SK-N-SH treated with all-trans-retinoic acid at 6 μM for 48 hours (cell line): ENCODE measurements at regions not wholly inside any gene's neighbourhood (a gene's known extent, or its start where the extent isn't known, plus 50 kb on each side); places are given as distances from the start of the nearest gene placed in this dataset.

ENCODE experiments used
- ATAC-seq: fragments of 200-7000 bp; cut with Tn5 transposase; 3 replicates; pipeline ENCODE4 v1.9.1; 2020; ENCODE audit warnings: mild to moderate bottlenecking, moderate library complexity
- BACH2 ChIP-seq: fragments of 250-450 bp; sonication (Bioruptor Pico); IDR thresholded peaks from 2 replicates; pipeline ENCODE4 v1.9.0; 2021; ENCODE audit warnings: mild to moderate bottlenecking, borderline replicate concordance
- CREB5 ChIP-seq: fragments of 250-450 bp; sonication (Bioruptor Pico); IDR thresholded peaks from 2 replicates; pipeline ENCODE4 v1.5.1; 2020; ENCODE audit warnings: low read depth, mild to moderate bottlenecking, moderate library complexity
- CSDC2 ChIP-seq: fragments of 250-450 bp; sonication (Bioruptor Pico); IDR thresholded peaks from 2 replicates; pipeline ENCODE4 v1.5.0; 2020; ENCODE audit warnings: mild to moderate bottlenecking, moderate library complexity
- ESRRG ChIP-seq: fragments of 250-450 bp; sonication (Bioruptor Pico); IDR thresholded peaks from 2 replicates; pipeline ENCODE4 v1.6.1; 2021; ENCODE audit warnings: mild to moderate bottlenecking
- GLIS3 ChIP-seq: fragments of 250-450 bp; sonication (Bioruptor Pico); IDR thresholded peaks from 2 replicates; pipeline ENCODE4 v1.5.0; 2020; ENCODE audit warnings: mild to moderate bottlenecking, moderate library complexity
- ISL1 ChIP-seq: fragments of 250-450 bp; sonication (Bioruptor Pico); IDR thresholded peaks from 2 replicates; pipeline ENCODE4 v2.1.2; 2022; ENCODE audit warnings: mild to moderate bottlenecking, moderate library complexity
- OSR1 ChIP-seq: fragments of 250-450 bp; sonication (Bioruptor Pico); IDR thresholded peaks from 2 replicates; pipeline ENCODE4 v1.8.0; 2022; ENCODE audit warnings: moderate library complexity, mild to moderate bottlenecking, inconsistent platforms
- RARB ChIP-seq: fragments of 250-450 bp; sonication (Bioruptor Pico); IDR thresholded peaks from 2 replicates; pipeline ENCODE4 v1.8.0; 2021; ENCODE audit warnings: mild to moderate bottlenecking, moderate library complexity
- TCF4 ChIP-seq: fragments of 250-450 bp; sonication (Bioruptor Pico); IDR thresholded peaks from 2 replicates; pipeline ENCODE4 v1.8.0; 2021; ENCODE audit warnings: mild to moderate bottlenecking, moderate library complexity, borderline replicate concordance
- TOX ChIP-seq: fragments of 250-450 bp; sonication (Bioruptor Pico); IDR thresholded peaks from 2 replicates; pipeline ENCODE4 v1.8.0; 2021; ENCODE audit warnings: mild to moderate bottlenecking, moderate library complexity, borderline replicate concordance
- ZC3H10 ChIP-seq: fragments of 250-450 bp; sonication (Bioruptor Pico); IDR thresholded peaks from 2 replicates; pipeline ENCODE4 v1.5.1; 2021; ENCODE audit warnings: mild to moderate bottlenecking, moderate library complexity
- ZFP3 ChIP-seq: fragments of 250-450 bp; sonication (Bioruptor Pico); IDR thresholded peaks from 2 replicates; pipeline ENCODE4 v1.5.0; 2020; ENCODE audit warnings: mild to moderate bottlenecking, moderate library complexity
- ZFP30 ChIP-seq: fragments of 450-650 bp; formaldehyde crosslinking; IDR thresholded peaks from 2 replicates; pipeline ENCODE4 v1.5.0; 2022; ENCODE audit warnings: mild to moderate bottlenecking, moderate library complexity
- ZNF70 ChIP-seq: fragments of 450-650 bp; formaldehyde crosslinking; IDR thresholded peaks from 2 replicates; pipeline ENCODE4 v1.5.0; 2020; ENCODE audit warnings: mild to moderate bottlenecking, moderate library complexity
- ZNF8 ChIP-seq: fragments of 450-650 bp; formaldehyde crosslinking; IDR thresholded peaks from 2 replicates; pipeline ENCODE4 v1.5.0; 2020; ENCODE audit warnings: mild to moderate bottlenecking, moderate library complexity
- TF ChIP-seq, protein P1 (sequence below): fragments of 250-450 bp; sonication (Bioruptor Pico); IDR thresholded peaks from 2 replicates; pipeline ENCODE4 v1.5.1; 2021; ENCODE audit warnings: mild to moderate bottlenecking, moderate library complexity
- TF ChIP-seq, protein P2 (sequence below): fragments of 250-450 bp; sonication (Bioruptor Pico); IDR thresholded peaks from 2 replicates; pipeline ENCODE4 v1.8.0; 2021; ENCODE audit warnings: low read depth, mild to moderate bottlenecking, moderate library complexity, borderline replicate concordance
- TF ChIP-seq, protein P3 (sequence below): fragments of 250-450 bp; sonication (Bioruptor Pico); IDR thresholded peaks from 2 replicates; pipeline ENCODE4 v1.5.0; 2020; ENCODE audit warnings: mild to moderate bottlenecking, moderate library complexity

DNA sequence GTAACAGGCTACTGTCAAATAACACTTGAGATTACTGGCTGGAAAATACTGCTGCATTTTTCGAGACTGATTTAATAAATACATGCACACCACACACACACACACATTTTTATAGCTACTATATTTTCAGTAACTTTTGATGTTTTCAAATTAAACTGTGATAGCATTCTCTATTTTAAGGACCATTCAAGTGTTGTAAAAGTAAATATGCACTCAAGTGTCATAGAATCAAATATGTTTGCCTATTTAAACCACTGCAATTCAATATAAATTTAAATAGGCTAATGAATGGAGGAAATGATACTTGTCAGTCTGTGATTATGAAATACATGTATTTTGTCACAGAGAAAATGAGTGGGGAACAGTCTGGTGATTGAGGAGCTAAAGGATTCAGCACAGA is 86.7 kb upstream of the TUBA3C start:
- no peak for ATAC-seq
- TF ChIP-seq ZNF8 (CRISPR knock-in tag): no peak
- no peak for TF ChIP-seq TCF4 (CRISPR knock-in tag)
- TF ChIP-seq, protein P1, sequence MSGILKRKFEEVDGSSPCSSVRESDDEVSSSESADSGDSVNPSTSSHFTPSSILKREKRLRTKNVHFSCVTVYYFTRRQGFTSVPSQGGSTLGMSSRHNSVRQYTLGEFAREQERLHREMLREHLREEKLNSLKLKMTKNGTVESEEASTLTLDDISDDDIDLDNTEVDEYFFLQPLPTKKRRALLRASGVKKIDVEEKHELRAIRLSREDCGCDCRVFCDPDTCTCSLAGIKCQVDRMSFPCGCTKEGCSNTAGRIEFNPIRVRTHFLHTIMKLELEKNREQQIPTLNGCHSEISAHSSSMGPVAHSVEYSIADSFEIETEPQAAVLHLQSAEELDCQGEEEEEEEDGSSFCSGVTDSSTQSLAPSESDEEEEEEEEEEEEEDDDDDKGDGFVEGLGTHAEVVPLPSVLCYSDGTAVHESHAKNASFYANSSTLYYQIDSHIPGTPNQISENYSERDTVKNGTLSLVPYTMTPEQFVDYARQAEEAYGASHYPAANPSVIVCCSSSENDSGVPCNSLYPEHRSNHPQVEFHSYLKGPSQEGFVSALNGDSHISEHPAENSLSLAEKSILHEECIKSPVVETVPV: no peak
- TF ChIP-seq, protein P2, sequence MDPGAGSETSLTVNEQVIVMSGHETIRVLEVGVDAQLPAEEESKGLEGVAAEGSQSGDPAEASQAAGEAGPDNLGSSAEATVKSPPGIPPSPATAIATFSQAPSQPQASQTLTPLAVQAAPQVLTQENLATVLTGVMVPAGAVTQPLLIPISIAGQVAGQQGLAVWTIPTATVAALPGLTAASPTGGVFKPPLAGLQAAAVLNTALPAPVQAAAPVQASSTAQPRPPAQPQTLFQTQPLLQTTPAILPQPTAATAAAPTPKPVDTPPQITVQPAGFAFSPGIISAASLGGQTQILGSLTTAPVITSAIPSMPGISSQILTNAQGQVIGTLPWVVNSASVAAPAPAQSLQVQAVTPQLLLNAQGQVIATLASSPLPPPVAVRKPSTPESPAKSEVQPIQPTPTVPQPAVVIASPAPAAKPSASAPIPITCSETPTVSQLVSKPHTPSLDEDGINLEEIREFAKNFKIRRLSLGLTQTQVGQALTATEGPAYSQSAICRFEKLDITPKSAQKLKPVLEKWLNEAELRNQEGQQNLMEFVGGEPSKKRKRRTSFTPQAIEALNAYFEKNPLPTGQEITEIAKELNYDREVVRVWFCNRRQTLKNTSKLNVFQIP (CRISPR knock-in tag): no peak
- no peak for TF ChIP-seq BACH2 (CRISPR knock-in tag)
- TF ChIP-seq ISL1 (CRISPR knock-in tag): no peak
- no peak for TF ChIP-seq GLIS3 (CRISPR knock-in tag)
- TF ChIP-seq TOX (CRISPR knock-in tag): no peak
- TF ChIP-seq ZFP3 (CRISPR knock-in tag): no peak
- TF ChIP-seq ESRRG (CRISPR knock-in tag): no peak

GRCh38 chr13:19267746-19268145 is 86.1 kb upstream of the TUBA3C start:
- TF ChIP-seq ESRRG (CRISPR knock-in tag): no peak
- TF ChIP-seq ZC3H10: no peak
- no peak for ATAC-seq

GRCh38 chr13:19266979-19267378 is 85.4 kb upstream of the TUBA3C start:
- no peak for ATAC-seq
- no peak for TF ChIP-seq ESRRG (CRISPR knock-in tag)
- no peak for TF ChIP-seq CSDC2
- no peak for TF ChIP-seq ZFP30 (CRISPR knock-in tag)
- TF ChIP-seq, protein P1: no peak

DNA sequence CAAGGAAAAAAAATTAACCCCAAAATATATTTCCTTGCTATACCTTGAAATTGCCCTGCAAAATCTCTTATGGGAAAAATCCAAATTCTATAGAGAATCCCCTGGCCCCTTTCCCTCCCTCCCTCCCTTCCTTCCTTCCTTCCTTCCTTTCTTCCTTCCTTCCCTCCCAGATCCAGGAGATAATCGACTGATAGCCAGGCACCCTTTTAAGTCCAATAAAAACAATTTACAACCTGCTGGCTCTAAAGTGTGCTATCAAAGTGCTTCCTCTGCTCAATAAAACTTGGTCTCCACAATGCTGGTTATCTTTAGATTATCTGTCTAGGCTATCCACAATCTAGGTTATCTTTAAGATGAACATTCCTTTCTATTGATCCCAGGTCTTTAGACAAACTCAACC is 83.1 kb upstream of the TUBA3C start:
- no peak for TF ChIP-seq ZC3H10
- no peak for TF ChIP-seq RARB (CRISPR knock-in tag)
- TF ChIP-seq, protein P3, sequence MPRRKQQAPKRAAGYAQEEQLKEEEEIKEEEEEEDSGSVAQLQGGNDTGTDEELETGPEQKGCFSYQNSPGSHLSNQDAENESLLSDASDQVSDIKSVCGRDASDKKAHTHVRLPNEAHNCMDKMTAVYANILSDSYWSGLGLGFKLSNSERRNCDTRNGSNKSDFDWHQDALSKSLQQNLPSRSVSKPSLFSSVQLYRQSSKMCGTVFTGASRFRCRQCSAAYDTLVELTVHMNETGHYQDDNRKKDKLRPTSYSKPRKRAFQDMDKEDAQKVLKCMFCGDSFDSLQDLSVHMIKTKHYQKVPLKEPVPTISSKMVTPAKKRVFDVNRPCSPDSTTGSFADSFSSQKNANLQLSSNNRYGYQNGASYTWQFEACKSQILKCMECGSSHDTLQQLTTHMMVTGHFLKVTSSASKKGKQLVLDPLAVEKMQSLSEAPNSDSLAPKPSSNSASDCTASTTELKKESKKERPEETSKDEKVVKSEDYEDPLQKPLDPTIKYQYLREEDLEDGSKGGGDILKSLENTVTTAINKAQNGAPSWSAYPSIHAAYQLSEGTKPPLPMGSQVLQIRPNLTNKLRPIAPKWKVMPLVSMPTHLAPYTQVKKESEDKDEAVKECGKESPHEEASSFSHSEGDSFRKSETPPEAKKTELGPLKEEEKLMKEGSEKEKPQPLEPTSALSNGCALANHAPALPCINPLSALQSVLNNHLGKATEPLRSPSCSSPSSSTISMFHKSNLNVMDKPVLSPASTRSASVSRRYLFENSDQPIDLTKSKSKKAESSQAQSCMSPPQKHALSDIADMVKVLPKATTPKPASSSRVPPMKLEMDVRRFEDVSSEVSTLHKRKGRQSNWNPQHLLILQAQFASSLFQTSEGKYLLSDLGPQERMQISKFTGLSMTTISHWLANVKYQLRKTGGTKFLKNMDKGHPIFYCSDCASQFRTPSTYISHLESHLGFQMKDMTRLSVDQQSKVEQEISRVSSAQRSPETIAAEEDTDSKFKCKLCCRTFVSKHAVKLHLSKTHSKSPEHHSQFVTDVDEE (CRISPR knock-in tag): no peak
- no peak for ATAC-seq

DNA sequence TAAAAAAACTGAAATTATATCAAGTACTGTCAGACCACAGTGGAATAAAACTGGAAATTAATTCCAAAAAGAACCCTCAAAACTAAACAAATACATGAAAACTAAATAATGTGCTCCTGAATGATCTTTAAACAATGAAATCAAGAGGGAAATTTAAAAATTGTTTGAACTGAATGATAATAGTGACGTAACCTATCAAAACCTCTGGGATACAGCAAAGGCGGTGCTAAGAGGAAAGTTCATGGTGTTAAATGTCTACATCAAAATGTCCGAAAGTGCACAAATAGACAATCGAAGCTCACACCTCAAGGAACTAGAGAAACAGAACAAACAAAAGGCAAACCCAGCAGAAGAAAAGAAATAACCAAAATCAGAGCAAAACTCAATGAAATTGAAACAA is 70.8 kb upstream of the TUBA3C start:
- TF ChIP-seq CSDC2: no peak
- TF ChIP-seq, protein P3 (CRISPR knock-in tag): no peak
- TF ChIP-seq ZNF70: no peak
- no peak for TF ChIP-seq OSR1
- TF ChIP-seq CREB5 (CRISPR knock-in tag): no peak
- no peak for TF ChIP-seq ISL1 (CRISPR knock-in tag)
- TF ChIP-seq, protein P2 (CRISPR knock-in tag): no peak
- no peak for ATAC-seq
